Activated CD8-positive, alpha-beta T cell treated with anti-CD3 and anti-CD28 coated beads, Interleukin-2, amount 10 ng/mL, durations not matched to agents 7 days and 5 days (primary cell): ENCODE measurements at regions not wholly inside any gene's neighbourhood (a gene's known extent, or its start where the extent isn't known, plus 50 kb on each side); places are given as distances from the start of the nearest gene placed in this dataset.

Source experiments
- ATAC-seq: fragments of 150-1000 bp; cut with Tn5 transposase; one replicate; pipeline ENCODE4 v1.10.0; 2021; ENCODE audit warnings: moderate library complexity
- CTCF ChIA-PET: fragments of 350-600 bp; sonication (Branson Sonifier 250); formaldehyde crosslinking; loops from one replicate; lab custom pipeline; 2021; ENCODE audit warnings: antibody characterized with exemption; lab: Charles Lee
- POLR2A ChIA-PET: fragments of 350-600 bp; sonication (Branson Sonifier 250); formaldehyde crosslinking; loops from one replicate; lab custom pipeline; 2021; ENCODE audit warnings: antibody characterized with exemption; lab: Charles Lee
- DNase-seq: peaks from one replicate; pipeline ENCODE4 v3.0.0-alpha.2; 2020
- H3K27ac Mint-ChIP-seq: one replicate; pipeline ENCODE4 v1.8.0; 2021; ENCODE audit warnings: mild to moderate bottlenecking, mixed read lengths
- H3K27me3 Mint-ChIP-seq: one replicate; pipeline ENCODE4 v1.8.0; 2021; ENCODE audit warnings: low read depth, mixed read lengths
- H3K36me3 Mint-ChIP-seq: one replicate; pipeline ENCODE4 v1.8.0; 2021; ENCODE audit warnings: low read depth, mixed read lengths
- H3K4me1 Mint-ChIP-seq: one replicate; pipeline ENCODE4 v1.8.0; 2021; ENCODE audit warnings: low read depth, mixed read lengths
- H3K4me3 Mint-ChIP-seq: one replicate; pipeline ENCODE4 v1.8.0; 2021; ENCODE audit warnings: mild to moderate bottlenecking, mixed read lengths
- H3K9me3 Mint-ChIP-seq: one replicate; pipeline ENCODE4 v1.8.0; 2022; ENCODE audit warnings: mixed read lengths; ENCODE audit not compliant: insufficient read depth

- ATAC-seq: no peak
- H3K36me3 Mint-ChIP-seq: no peaks in the 10 kb centered on the region
- H3K27ac Mint-ChIP-seq: no peak overlapping the region
- no peaks in the 10 kb centered on the region for H3K9me3 Mint-ChIP-seq
- no peaks in the 10 kb centered on the region for H3K27me3 Mint-ChIP-seq
- POLR2A ChIA-PET: no interaction called here
- H3K4me1 Mint-ChIP-seq: no peaks in the 10 kb centered on the region
- CTCF ChIA-PET: no interaction called here
- no peak overlapping the region for H3K4me3 Mint-ChIP-seq
- no peak for DNase-seq
Observed at GRCh38 chr7:42709284-42709683, 202.6 kb downstream of the C7orf25 start.

DNA sequence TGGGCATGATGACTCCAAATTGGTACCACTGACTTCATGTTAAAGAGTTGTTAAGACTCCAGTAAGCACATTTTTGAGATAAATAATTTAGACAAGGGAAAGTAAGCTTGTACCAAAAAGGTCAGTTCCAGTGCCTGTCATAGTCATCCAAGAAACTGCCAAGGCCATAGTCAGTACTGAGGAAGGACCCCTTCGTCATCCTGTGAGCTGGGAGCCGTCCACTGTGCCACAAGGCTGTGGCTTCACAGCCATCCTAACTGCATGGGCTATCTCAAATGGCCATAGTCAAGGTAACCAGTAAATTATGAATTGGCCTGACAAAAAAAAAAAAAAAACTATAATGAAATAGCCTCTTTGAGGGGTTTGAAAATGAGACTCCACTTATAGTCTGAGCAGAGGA lies 207.2 kb downstream of the C7orf25 start:
- Mint-ChIP-seq H3K4me3 (no peak overlapping the region), H3K27me3 (no peaks in the 10 kb centered on the region), H3K4me1 (no peaks in the 10 kb centered on the region), H3K36me3 (no peaks in the 10 kb centered on the region), H3K27ac (no peak overlapping the region), H3K9me3 (no peaks in the 10 kb centered on the region)
- no peak for ATAC-seq
- ChIA-PET POLR2A (no interaction called here), CTCF (no interaction called here)
- DNase-seq: no peak

DNA sequence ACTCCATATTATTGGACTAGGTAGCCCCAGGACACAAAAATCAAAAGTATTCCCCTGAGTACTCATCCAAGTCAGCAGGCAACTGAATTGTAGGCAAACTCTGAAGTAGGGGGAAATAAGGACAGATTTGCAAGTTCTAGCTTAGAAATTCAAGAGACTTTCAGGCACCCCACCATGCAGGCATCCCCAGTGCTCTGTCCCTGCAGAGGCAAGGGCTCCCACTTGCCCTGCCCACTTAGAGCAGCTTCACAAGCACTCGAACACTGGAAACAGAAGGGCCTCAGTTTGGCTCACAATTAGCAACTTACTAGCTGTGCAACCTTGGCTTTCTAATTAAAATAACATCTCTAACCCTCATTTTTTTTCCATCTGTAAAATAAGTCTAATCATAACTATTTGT lies 209.2 kb downstream of the C7orf25 start:
- no peaks in the 10 kb centered on the region for H3K27me3 Mint-ChIP-seq
- no peaks in the 10 kb centered on the region for H3K9me3 Mint-ChIP-seq
- H3K27ac Mint-ChIP-seq: no peak overlapping the region
- ATAC-seq (no peak), DNase-seq (no peak)
- ChIA-PET CTCF (no interaction called here), POLR2A (no interaction called here)
- no peaks in the 10 kb centered on the region for H3K36me3 Mint-ChIP-seq
- no peak overlapping the region for H3K4me3 Mint-ChIP-seq
- no peaks in the 10 kb centered on the region for H3K4me1 Mint-ChIP-seq

DNA sequence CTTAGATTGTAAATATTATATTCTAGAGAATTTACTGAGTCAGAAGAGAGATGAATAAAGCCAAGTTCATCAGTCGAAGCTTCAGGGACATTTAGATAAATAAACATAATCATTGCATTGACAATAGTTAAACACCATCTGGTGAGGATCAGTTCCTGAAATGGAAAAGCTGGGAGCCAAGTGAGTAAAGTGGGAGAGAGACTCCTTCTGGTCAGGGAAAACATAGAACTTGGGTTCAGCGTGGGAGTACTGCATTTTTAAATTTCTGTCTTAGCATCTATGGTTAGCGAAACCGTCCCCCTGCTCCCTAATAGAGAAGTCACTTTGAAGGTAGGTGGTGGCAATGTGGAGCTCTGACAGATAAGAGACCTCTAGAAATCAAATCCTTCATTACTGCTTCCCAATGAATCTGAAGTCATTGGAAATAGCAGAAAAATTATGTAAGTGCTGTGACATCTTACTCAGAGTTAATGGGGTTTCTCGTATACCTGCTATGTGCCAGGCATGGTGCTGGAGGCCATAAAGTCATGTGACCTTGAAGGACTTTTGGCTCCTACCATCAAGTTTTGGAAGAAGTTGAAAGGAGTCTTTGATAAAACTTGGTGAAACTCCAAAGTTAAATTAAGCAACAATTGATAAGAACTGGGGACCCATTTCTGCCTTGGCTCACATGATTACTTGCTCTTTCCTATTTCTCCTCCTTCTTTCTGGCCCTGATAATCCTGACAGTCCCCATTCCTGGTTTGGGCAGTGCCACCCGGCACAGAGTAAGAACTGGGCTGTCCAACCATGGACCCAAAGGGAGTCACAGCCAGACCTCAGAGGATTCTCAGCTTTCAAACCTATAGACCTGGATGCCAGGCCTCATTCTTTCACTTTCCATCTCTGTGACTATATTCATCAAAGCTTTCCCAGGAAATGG lies 211.2 kb downstream of the C7orf25 start:
- CTCF ChIA-PET: no interaction called here
- no peak overlapping the region for H3K4me3 Mint-ChIP-seq
- H3K27me3 Mint-ChIP-seq: no peaks in the 10 kb centered on the region
- no peak for ATAC-seq
- no peaks in the 10 kb centered on the region for H3K36me3 Mint-ChIP-seq
- POLR2A ChIA-PET: no interaction called here
- no peak for DNase-seq
- no peaks in the 10 kb centered on the region for H3K4me1 Mint-ChIP-seq
- H3K9me3 Mint-ChIP-seq: no peaks in the 10 kb centered on the region
- no peak overlapping the region for H3K27ac Mint-ChIP-seq

DNA sequence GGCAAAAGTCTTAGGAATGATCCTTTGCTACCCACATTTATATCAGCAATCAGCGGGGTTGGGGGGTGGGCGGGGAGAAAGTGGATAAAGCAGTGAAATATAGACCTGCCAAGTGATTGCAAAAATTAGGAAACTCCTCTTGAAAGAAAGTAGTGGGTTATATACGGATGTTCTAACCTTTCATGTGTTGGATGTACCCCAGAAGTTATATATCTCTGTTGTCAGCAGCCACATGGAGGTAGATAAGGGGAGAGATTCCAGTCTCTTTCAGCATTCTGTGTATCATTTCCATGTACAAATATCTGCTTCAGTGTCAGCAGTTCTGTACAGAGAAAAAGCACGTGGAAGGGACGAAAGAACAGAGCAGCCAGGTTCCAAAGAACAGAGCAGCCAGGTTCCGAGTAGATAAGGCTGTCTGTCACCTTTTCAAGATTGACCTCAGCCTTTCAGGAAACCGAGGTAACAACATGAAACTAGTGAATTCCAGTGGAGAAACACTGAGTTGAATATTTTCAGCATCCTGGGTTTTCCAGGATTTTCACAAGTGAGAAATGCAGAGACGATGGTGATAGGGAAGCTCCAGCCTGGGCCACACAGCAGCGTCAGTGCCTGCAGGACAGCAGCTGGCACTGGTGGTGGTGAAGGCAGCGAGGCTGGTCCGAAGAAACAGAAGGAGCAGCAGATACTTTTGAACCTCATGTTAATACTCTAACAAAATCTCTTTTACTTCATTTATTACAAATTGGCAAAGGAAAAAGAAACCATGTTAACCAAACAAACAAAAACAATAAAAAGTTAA lies 212.3 kb downstream of the C7orf25 start:
- CTCF ChIA-PET: no interaction called here
- no peaks in the 10 kb centered on the region for H3K9me3 Mint-ChIP-seq
- no peak overlapping the region for H3K27ac Mint-ChIP-seq
- no peak for DNase-seq
- no peaks in the 10 kb centered on the region for H3K4me1 Mint-ChIP-seq
- POLR2A ChIA-PET: no interaction called here
- H3K27me3 Mint-ChIP-seq: no peaks in the 10 kb centered on the region
- ATAC-seq: no peak
- no peak overlapping the region for H3K4me3 Mint-ChIP-seq
- H3K36me3 Mint-ChIP-seq: no peaks in the 10 kb centered on the region

DNA sequence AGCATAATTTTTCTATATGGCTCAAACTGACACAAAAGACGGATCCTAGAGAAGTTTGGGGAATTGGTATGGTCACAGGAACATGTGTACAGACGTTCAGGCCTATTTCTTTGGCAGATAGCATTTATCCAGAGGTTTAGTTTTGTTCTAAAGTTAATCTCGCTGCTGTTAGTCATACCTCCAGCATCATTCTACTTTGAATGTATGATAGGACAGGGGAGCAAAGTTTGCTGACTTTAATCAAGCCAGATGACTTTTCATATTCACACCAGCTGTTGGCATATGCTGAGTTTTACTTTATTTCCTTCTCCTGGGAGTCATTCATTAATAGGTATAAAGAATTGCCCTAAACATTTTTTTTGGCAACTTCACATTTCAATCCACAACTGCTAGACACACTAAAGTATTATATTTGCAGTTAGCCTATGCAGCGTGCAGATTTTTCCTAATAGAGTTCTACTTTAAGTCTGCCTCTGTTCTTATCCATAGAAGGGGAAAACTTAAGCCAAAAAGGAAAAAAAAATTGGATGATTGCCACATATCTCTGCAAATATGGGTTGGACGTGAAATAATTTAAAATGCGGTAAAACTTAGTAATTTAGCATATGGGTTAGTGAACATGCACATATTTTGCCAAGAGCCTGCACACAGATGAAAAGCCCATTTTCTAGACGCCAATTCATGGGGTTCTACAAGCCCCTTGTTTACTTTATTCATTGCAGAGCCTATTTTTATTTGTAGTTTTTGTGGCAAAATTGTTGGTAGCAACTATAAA lies 213.1 kb downstream of the C7orf25 start:
- CTCF ChIA-PET: no interaction called here
- Mint-ChIP-seq H3K9me3 (no peaks in the 10 kb centered on the region), H3K36me3 (no peaks in the 10 kb centered on the region), H3K4me3 (no peak overlapping the region), H3K27me3 (no peaks in the 10 kb centered on the region), H3K4me1 (no peaks in the 10 kb centered on the region), H3K27ac (no peak overlapping the region)
- no peak for DNase-seq
- ATAC-seq: no peak
- POLR2A ChIA-PET: no interaction called here

- POLR2A ChIA-PET: no interaction called here
- CTCF ChIA-PET: no interaction called here
- ATAC-seq (no peak), DNase-seq (no peak)
- H3K9me3 Mint-ChIP-seq: no peaks in the 10 kb centered on the region
- no peaks in the 10 kb centered on the region for H3K4me1 Mint-ChIP-seq
- no peaks in the 10 kb centered on the region for H3K27me3 Mint-ChIP-seq
- H3K27ac Mint-ChIP-seq: no peak overlapping the region
- no peaks in the 10 kb centered on the region for H3K36me3 Mint-ChIP-seq
- H3K4me3 Mint-ChIP-seq: no peak overlapping the region
Observed at GRCh38 chr7:42694894-42695507, 216.9 kb downstream of the C7orf25 start.

DNA sequence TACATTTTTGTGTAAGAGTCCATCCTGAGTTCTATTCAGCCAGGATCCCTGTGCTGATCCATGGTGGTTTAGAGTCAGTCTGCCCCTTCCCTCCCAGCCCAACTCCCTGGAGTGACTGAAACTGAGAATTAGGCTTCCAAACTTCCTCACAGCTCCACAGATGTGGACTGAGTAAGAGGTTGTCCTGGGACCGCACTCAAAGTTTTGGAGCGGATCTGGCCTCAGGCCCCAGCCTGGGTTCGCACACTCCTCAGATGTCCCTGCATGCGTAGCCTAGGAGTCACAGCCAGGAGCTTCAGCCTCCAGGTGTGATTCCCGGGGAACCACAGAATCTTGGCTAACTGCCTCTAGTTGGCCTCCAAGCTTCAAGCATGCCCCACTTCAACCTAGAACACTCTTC lies 218.1 kb downstream of the C7orf25 start:
- no peak for ATAC-seq
- POLR2A ChIA-PET: no interaction called here
- no peaks in the 10 kb centered on the region for H3K36me3 Mint-ChIP-seq

GRCh38 chr7:42692621-42693020 lies 219.2 kb downstream of the C7orf25 start:
- CTCF ChIA-PET: no interaction called here

More for the DNA sequence above, 218.1 kb downstream of the C7orf25 start:
- Mint-ChIP-seq H3K9me3 (no peaks in the 10 kb centered on the region), H3K27ac (no peak overlapping the region), H3K4me3 (no peak overlapping the region), H3K27me3 (no peaks in the 10 kb centered on the region), H3K4me1 (no peaks in the 10 kb centered on the region)
- DNase-seq: no peak
- CTCF ChIA-PET: no interaction called here

GRCh38 chr7:42690794-42691639 lies 220.9 kb downstream of the C7orf25 start:
- DNase-seq (no peak), ATAC-seq (no peak)
- H3K27ac Mint-ChIP-seq: no peak overlapping the region
- no peaks in the 10 kb centered on the region for H3K9me3 Mint-ChIP-seq
- POLR2A ChIA-PET: no interaction called here
- no peak overlapping the region for H3K4me3 Mint-ChIP-seq
- no peaks in the 10 kb centered on the region for H3K27me3 Mint-ChIP-seq
- CTCF ChIA-PET: no interaction called here
- no peaks in the 10 kb centered on the region for H3K4me1 Mint-ChIP-seq
- H3K36me3 Mint-ChIP-seq: no peaks in the 10 kb centered on the region

More at GRCh38 chr7:42692621-42693020, 219.2 kb downstream of the C7orf25 start:
- POLR2A ChIA-PET: no interaction called here
- Mint-ChIP-seq H3K4me1 (no peaks in the 10 kb centered on the region), H3K36me3 (no peaks in the 10 kb centered on the region), H3K27me3 (no peaks in the 10 kb centered on the region), H3K4me3 (no peak overlapping the region), H3K27ac (no peak overlapping the region), H3K9me3 (no peaks in the 10 kb centered on the region)
- no peak for ATAC-seq
- no peak for DNase-seq

DNA sequence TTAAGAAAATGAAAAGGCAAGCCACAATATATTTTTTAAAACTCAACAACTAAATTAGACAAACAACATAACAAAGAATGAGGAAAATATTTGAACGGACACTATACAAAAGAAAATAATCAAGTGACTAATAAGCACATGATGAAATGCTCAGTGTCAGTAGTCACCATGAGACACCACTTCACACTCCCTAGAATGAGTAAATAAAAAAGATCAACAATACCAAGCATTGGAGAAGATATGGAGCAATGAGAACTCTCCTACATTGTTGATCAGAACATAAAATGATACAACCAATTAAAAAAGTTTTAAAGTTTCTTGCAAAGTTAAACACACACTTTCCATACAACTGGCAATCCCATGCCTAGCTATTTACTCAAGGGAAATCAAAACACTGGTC lies 222.2 kb downstream of the C7orf25 start:
- no peak overlapping the region for H3K4me3 Mint-ChIP-seq

More for the DNA sequence above, 222.2 kb downstream of the C7orf25 start:
- Mint-ChIP-seq H3K9me3 (no peaks in the 10 kb centered on the region), H3K36me3 (no peaks in the 10 kb centered on the region), H3K27ac (no peak overlapping the region), H3K4me1 (no peaks in the 10 kb centered on the region), H3K27me3 (no peaks in the 10 kb centered on the region)
- ATAC-seq (no peak), DNase-seq (no peak)
- CTCF ChIA-PET: no interaction called here
- POLR2A ChIA-PET: no interaction called here
